ENCODE measurements at regions not wholly inside any gene's neighbourhood (a gene's known extent, or its start where the extent isn't known, plus 50 kb on each side); places are given as distances from the start of the nearest gene placed in this dataset.

- TF ChIP-seq POLR2AphosphoS5 (IDR thresholded peaks at IDR 0.05) (no peak), POLR2A (IDR thresholded peaks at IDR 0.05) (no peak), CTCF (IDR thresholded peaks at IDR 0.05) (no peak)
Measured at GRCh38 chr4:130026185-130026584, 930.2 kb downstream of the C4orf33 start.
